GM23338 (cell line): ENCODE measurements at regions not wholly inside any gene's neighbourhood (a gene's known extent, or its start where the extent isn't known, plus 50 kb on each side); places are given as distances from the start of the nearest gene placed in this dataset.

Source experiments
- ATAC-seq: fragments of 200-7000 bp; cut with Tn5 transposase; 3 replicates; pipeline ENCODE4 v1.9.1; 2020
- DNase-seq: peaks from one replicate; pipeline ENCODE4 v3.0.0-alpha.2; 2015; ENCODE audit warnings: low spot score
- H2AFZ ChIP-seq: fragments of 200-600 bp; sonication (generic); 2 replicates; pipeline ENCODE4 v1.8.0; 2016; ENCODE audit warnings: antibody characterized with exemption, mild to moderate bottlenecking, moderate library complexity
- H3F3A ChIP-seq: fragments of 200-600 bp; sonication (generic); replicated peaks from 2 replicates; pipeline ENCODE4 v1.8.0; 2017; ENCODE audit warnings: antibody characterized with exemption, mixed run types, low read depth
- H3K27ac ChIP-seq: fragments of 200-600 bp; sonication (generic); 2 replicates; pipeline ENCODE4 v1.6.1; 2016; ENCODE audit warnings: low read depth
- H3K27me3 ChIP-seq: fragments of 200-600 bp; sonication (generic); 2 replicates; pipeline ENCODE4 v1.8.0; 2016; ENCODE audit warnings: mild to moderate bottlenecking, mixed run types, moderate library complexity; ENCODE audit not compliant: insufficient read depth
- H3K36me3 ChIP-seq: fragments of 200-600 bp; sonication (generic); 2 replicates; pipeline ENCODE4 v1.8.0; 2016; ENCODE audit warnings: mild to moderate bottlenecking; ENCODE audit not compliant: insufficient read depth
- H3K4me1 ChIP-seq: fragments of 200-600 bp; sonication (generic); 2 replicates; pipeline ENCODE4 v1.8.0; 2016; ENCODE audit warnings: mild to moderate bottlenecking, moderate library complexity; ENCODE audit not compliant: insufficient read depth
- H3K4me2 ChIP-seq: fragments of 200-600 bp; sonication (generic); 2 replicates; pipeline ENCODE4 v1.7.1; 2017; ENCODE audit warnings: mixed run types
- H3K4me3 ChIP-seq: fragments of 200-600 bp; sonication (generic); 2 replicates; pipeline ENCODE4 v1.6.1; 2016; ENCODE audit warnings: mixed run types
- H3K79me2 ChIP-seq: fragments of 200-600 bp; sonication (generic); replicated peaks from 2 replicates; pipeline ENCODE4 v1.8.0; 2017; ENCODE audit warnings: mild to moderate bottlenecking; ENCODE audit not compliant: insufficient read depth
- H3K9me2 ChIP-seq: fragments of 200-600 bp; sonication (generic); 2 replicates; pipeline ENCODE4 v1.8.0; 2017; ENCODE audit not compliant: insufficient read depth
- H4K20me1 ChIP-seq: fragments of 200-600 bp; sonication (generic); replicated peaks from 2 replicates; pipeline ENCODE4 v1.8.0; 2017; ENCODE audit warnings: mild to moderate bottlenecking; ENCODE audit not compliant: insufficient read depth
- H3K27ac Mint-ChIP-seq: 2 replicates; pipeline ENCODE4 v1.8.0; 2020; ENCODE audit warnings: inconsistent platforms, mild to moderate bottlenecking, moderate library complexity, mixed read lengths
- H3K27me3 Mint-ChIP-seq: 3 replicates; pipeline ENCODE4 v1.8.0; 2022; ENCODE audit warnings: low read depth, mild to moderate bottlenecking, moderate library complexity, mixed read lengths, inconsistent platforms; ENCODE audit not compliant: insufficient read depth, poor library complexity
- H3K36me3 Mint-ChIP-seq: 3 replicates; pipeline ENCODE4 v1.8.0; 2021; ENCODE audit warnings: low read depth, mild to moderate bottlenecking, inconsistent platforms, moderate library complexity, mixed read lengths
- H3K4me1 Mint-ChIP-seq: 3 replicates; pipeline ENCODE4 v1.8.0; 2020; ENCODE audit warnings: mild to moderate bottlenecking, inconsistent platforms, mixed read lengths
- H3K4me3 Mint-ChIP-seq: 3 replicates; pipeline ENCODE4 v1.8.0; 2021; ENCODE audit warnings: moderate library complexity, mild to moderate bottlenecking, inconsistent platforms, mixed read lengths
- H3K9me3 Mint-ChIP-seq: 3 replicates; pipeline ENCODE4 v1.8.0; 2020; ENCODE audit warnings: moderate library complexity, mild to moderate bottlenecking, inconsistent platforms, mixed read lengths
- CREB1 ChIP-seq: fragments of 250-450 bp; sonication (Bioruptor Pico); IDR thresholded peaks from 2 replicates; pipeline ENCODE4 v1.5.0; 2020; ENCODE audit warnings: low read depth, mild to moderate bottlenecking, moderate library complexity
- CTCF ChIP-seq, 2 experiments: fragments of 200-600 bp in 1 of 2; sonication (generic) in 1 of 2; conservative IDR thresholded peaks; 2 replicates each; pipeline versions ENCODE4 v1.5.1 to v1.6.1; 2016 to 2017; ENCODE audit warnings: antibody characterized with exemption in 2 of 2, low read depth in 2 of 2, mild to moderate bottlenecking in 2 of 2, moderate library complexity in 1 of 2
- ETS1 ChIP-seq: IDR thresholded peaks from 2 replicates; pipeline ENCODE4 v1.6.1; 2016; ENCODE audit warnings: antibody characterized with exemption
- EZH2 ChIP-seq: fragments of 200-600 bp; sonication (generic); IDR thresholded peaks from one replicate; pipeline ENCODE4 v1.8.0; 2017; ENCODE audit warnings: antibody characterized with exemption, mild to moderate bottlenecking, low read depth; ENCODE audit not compliant: unreplicated experiment
- EZH2phosphoT487 ChIP-seq: fragments of 200-600 bp; sonication (generic); IDR thresholded peaks from one replicate; pipeline ENCODE4 v1.8.1; 2018; ENCODE audit warnings: antibody characterized with exemption; ENCODE audit not compliant: unreplicated experiment
- JUNB ChIP-seq: IDR thresholded peaks from one replicate; pipeline ENCODE4 v1.6.1; 2016; ENCODE audit warnings: antibody characterized with exemption; ENCODE audit not compliant: unreplicated experiment
- POLR2AphosphoS5 ChIP-seq: IDR thresholded peaks from 2 replicates; pipeline ENCODE4 v1.6.1; 2016; ENCODE audit warnings: antibody characterized with exemption, low read depth
- ZNF114 ChIP-seq: fragments of 250-450 bp; sonication (Bioruptor Pico); IDR thresholded peaks from 2 replicates; pipeline ENCODE4 v1.5.0; 2020; ENCODE audit warnings: mild to moderate bottlenecking, moderate library complexity
- ZNF331 ChIP-seq: fragments of 250-450 bp; sonication (Bioruptor Pico); IDR thresholded peaks from 2 replicates; pipeline ENCODE4 v1.5.0; 2020; ENCODE audit warnings: low read depth, mild to moderate bottlenecking, moderate library complexity
- ZNF462 ChIP-seq: fragments of 250-450 bp; sonication (Bioruptor Pico); IDR thresholded peaks from 2 replicates; pipeline ENCODE4 v1.5.0; 2020; ENCODE audit warnings: mild to moderate bottlenecking, moderate library complexity

- H3K27me3 ChIP-seq, result no peaks in the 10 kb centered on the region
- Mint-ChIP-seq H3K4me1 (no peaks in the 10 kb centered on the region; the same call in 2 of the 3 replicates), H3K27me3 (peaks cover 2% of the 10 kb centered on the region), H3K27ac (no peak overlapping the region), H3K9me3 (peaks cover 3% of the 10 kb centered on the region; the same call in 1 of the 3 replicates), H3K36me3 (no peaks in the 10 kb centered on the region), H3K4me3 (no peak overlapping the region)
- TF ChIP-seq ZNF462 (CRISPR knock-in tag) (no peak), ZNF331 (CRISPR knock-in tag) (no peak)
- ATAC-seq, result no peak
- peaks cover 2% of the 10 kb centered on the region; the same call in 1 of the 2 replicates for H3K9me2 ChIP-seq
- no peaks in the 10 kb centered on the region for H3K36me3 ChIP-seq
- H3K27ac ChIP-seq, result no peak overlapping the region
- H2AFZ ChIP-seq, result no peak overlapping the region
- no peak overlapping the region for H3K4me2 ChIP-seq
- H3K4me1 ChIP-seq, result no peaks in the 10 kb centered on the region
- no peak overlapping the region for H3K4me3 ChIP-seq
- H3F3A ChIP-seq, result no peaks in the 10 kb centered on the region
- no peak for DNase-seq
- no peaks in the 10 kb centered on the region for H4K20me1 ChIP-seq
- no peaks in the 10 kb centered on the region for H3K79me2 ChIP-seq
Observed at GRCh38 chr12:60230056-60230455, 634.2 kb downstream of the SLC16A7 start.

GRCh38 chr12:60231303-60231702 lies 635.5 kb downstream of the SLC16A7 start:
- no peak overlapping the region for H3K4me3 ChIP-seq
- H3K4me3 Mint-ChIP-seq, result no peak overlapping the region
- no peak overlapping the region for H3K4me2 ChIP-seq
- no peaks in the 10 kb centered on the region for H3K27me3 ChIP-seq
- no peaks in the 10 kb centered on the region for H3K79me2 ChIP-seq
- no peaks in the 10 kb centered on the region; the same call in 2 of the 3 replicates for H3K4me1 Mint-ChIP-seq
- H3K9me2 ChIP-seq, result peaks cover 2% of the 10 kb centered on the region; the same call in 1 of the 2 replicates
- peak; percentile 34; the same call in 1 of the 3 replicates for ATAC-seq
- H3F3A ChIP-seq, result no peaks in the 10 kb centered on the region
- no peaks in the 10 kb centered on the region for H3K36me3 Mint-ChIP-seq
- no peaks in the 10 kb centered on the region for H3K36me3 ChIP-seq
- no peaks in the 10 kb centered on the region for H3K4me1 ChIP-seq
- H3K27ac Mint-ChIP-seq, result no peak overlapping the region
- H3K27ac ChIP-seq, result no peak overlapping the region
- no peak overlapping the region for H2AFZ ChIP-seq
- no peaks in the 10 kb centered on the region for H4K20me1 ChIP-seq
- peaks cover 7% of the 10 kb centered on the region; the same call in 2 of the 3 replicates for H3K9me3 Mint-ChIP-seq
- peak; percentile 40 for DNase-seq
- no peaks in the 10 kb centered on the region for H3K27me3 Mint-ChIP-seq
- no peak for TF ChIP-seq EZH2
- TF ChIP-seq CREB1 (CRISPR knock-in tag), result no peak
- TF ChIP-seq POLR2AphosphoS5, result no peak
- TF ChIP-seq EZH2phosphoT487, result no peak
- no peak for TF ChIP-seq JUNB
- no peak for TF ChIP-seq ZNF114 (CRISPR knock-in tag)
- TF ChIP-seq CTCF (conservative IDR thresholded peaks at IDR 0.05; ENCODE audit: low read depth in 2 of 2), result no peak
- no peak for TF ChIP-seq ETS1
